ENCODE measurements at regions not wholly inside any gene's neighbourhood (a gene's known extent, or its start where the extent isn't known, plus 50 kb on each side); places are given as distances from the start of the nearest gene placed in this dataset.

DNA sequence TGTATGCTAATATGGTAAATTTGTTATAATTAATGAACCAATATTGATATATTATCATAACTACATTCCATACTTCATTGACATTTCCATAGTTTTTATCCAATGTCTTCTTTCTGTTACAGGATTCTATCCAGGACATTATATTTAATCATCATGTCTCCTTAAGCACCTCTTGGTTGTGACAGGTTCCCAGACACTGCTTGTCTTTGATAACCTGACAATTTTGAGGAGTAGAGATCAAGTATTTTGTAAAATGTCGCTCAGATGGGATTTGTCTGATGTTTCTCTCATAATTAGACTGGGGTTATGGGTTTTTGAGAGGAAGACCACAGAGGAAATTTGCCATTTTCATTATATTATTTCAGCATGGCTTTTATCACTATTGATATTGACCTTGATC lies 317.4 kb downstream of the PLOD2 start:
- TF ChIP-seq, protein P1, sequence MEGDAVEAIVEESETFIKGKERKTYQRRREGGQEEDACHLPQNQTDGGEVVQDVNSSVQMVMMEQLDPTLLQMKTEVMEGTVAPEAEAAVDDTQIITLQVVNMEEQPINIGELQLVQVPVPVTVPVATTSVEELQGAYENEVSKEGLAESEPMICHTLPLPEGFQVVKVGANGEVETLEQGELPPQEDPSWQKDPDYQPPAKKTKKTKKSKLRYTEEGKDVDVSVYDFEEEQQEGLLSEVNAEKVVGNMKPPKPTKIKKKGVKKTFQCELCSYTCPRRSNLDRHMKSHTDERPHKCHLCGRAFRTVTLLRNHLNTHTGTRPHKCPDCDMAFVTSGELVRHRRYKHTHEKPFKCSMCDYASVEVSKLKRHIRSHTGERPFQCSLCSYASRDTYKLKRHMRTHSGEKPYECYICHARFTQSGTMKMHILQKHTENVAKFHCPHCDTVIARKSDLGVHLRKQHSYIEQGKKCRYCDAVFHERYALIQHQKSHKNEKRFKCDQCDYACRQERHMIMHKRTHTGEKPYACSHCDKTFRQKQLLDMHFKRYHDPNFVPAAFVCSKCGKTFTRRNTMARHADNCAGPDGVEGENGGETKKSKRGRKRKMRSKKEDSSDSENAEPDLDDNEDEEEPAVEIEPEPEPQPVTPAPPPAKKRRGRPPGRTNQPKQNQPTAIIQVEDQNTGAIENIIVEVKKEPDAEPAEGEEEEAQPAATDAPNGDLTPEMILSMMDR (optimal IDR thresholded peaks at IDR 0.05 in 1 of 3, IDR thresholded peaks at IDR 0.05 in 1 of 3, conservative IDR thresholded peaks at IDR 0.05 in 1 of 3; ENCODE audit: extremely low read depth in 1 of 3, insufficient read depth in 2 of 3, low read length in 3 of 3) = no peak
- no peak for TF ChIP-seq EZH2 (IDR thresholded peaks at IDR 0.05; ENCODE audit: low read length)
